Panc1 (cell line): ENCODE measurements at regions not wholly inside any gene's neighbourhood (a gene's known extent, or its start where the extent isn't known, plus 50 kb on each side); places are given as distances from the start of the nearest gene placed in this dataset.

Source experiments
- POLR2AphosphoS5 ChIP-seq: IDR thresholded peaks from 2 replicates; pipeline ENCODE4 v1.6.1; 2012; ENCODE audit warnings: mild to moderate bottlenecking, low read depth, low read length, moderate library complexity
- TCF7L2 ChIP-seq: IDR thresholded peaks from 2 replicates; pipeline ENCODE4 v1.6.1; 2011; ENCODE audit warnings: mild to moderate bottlenecking, low read depth, low read length, inconsistent platforms
- TF ChIP-seq, protein P1 (sequence below): fragments of 450-650 bp; IDR thresholded peaks from 2 replicates; pipeline ENCODE4 v1.5.1; 2017; ENCODE audit warnings: mild to moderate bottlenecking

DNA sequence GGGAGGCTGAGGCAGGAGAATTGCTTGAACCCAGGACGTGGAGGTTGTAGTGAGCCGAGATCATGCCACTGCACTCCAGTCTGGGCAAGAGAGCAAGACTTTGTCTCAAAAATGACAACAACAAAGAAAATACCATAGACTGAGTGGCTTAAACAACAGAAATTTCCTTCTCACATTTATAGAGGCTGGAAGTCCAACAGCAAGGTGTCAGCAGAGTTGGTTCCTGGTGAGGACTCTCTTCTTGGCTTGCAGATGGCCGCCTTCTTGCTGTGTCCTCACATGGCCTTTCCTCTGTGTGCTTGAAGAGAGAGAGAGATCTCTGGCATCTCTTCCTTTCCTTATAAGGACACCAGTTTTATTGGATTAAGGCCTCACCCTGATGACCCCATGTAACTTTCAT, 56.1 kb upstream of the ADGRE5 start:
- TF ChIP-seq, protein P1, sequence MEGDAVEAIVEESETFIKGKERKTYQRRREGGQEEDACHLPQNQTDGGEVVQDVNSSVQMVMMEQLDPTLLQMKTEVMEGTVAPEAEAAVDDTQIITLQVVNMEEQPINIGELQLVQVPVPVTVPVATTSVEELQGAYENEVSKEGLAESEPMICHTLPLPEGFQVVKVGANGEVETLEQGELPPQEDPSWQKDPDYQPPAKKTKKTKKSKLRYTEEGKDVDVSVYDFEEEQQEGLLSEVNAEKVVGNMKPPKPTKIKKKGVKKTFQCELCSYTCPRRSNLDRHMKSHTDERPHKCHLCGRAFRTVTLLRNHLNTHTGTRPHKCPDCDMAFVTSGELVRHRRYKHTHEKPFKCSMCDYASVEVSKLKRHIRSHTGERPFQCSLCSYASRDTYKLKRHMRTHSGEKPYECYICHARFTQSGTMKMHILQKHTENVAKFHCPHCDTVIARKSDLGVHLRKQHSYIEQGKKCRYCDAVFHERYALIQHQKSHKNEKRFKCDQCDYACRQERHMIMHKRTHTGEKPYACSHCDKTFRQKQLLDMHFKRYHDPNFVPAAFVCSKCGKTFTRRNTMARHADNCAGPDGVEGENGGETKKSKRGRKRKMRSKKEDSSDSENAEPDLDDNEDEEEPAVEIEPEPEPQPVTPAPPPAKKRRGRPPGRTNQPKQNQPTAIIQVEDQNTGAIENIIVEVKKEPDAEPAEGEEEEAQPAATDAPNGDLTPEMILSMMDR: no peak
- no peak for TF ChIP-seq POLR2AphosphoS5
- TF ChIP-seq TCF7L2: no peak
